ENCODE measurements at regions not wholly inside any gene's neighbourhood (a gene's known extent, or its start where the extent isn't known, plus 50 kb on each side); places are given as distances from the start of the nearest gene placed in this dataset.

DNA sequence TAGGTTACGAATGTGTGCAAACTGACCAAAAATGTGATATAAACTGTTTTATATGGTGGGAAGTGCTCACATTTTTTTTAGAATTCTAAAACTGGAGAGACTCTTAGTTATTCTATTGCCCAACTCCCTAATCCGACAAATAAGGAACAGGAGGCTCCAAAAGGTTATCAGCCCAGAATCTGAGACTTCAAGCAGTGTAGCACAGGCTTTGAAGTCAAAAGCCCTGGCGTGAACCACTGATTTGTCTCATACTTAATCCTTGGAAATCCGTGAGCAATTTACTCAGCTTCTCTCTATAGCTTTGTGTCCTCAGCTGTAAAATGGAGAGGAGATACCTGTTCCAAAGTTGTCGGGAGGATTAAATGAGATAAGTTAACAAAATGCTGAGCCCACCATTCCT lies 368.8 kb upstream of the SASH1 start:
- Mint-ChIP-seq H3K9me3 (peaks cover 0 to 2% (median 0%) of the 10 kb centered on the region in 7 donors), H3K36me3 (no peaks in the 10 kb centered on the region), H3K4me3 (no peak overlapping the region), H3K27ac (no peak overlapping the region), H3K27me3 (ENCODE audit: low read depth in 3 of 3) (no peaks in the 10 kb centered on the region), H3K4me1 (no peaks in the 10 kb centered on the region)
- no peaks in the 10 kb centered on the region for H3K9me3 ChIP-seq (replicated peaks in 1 of 2; ENCODE audit: control insufficient read depth in 1 of 2, insufficient read depth in 1 of 2, low read length in 2 of 2)
- TF ChIP-seq, protein P1, sequence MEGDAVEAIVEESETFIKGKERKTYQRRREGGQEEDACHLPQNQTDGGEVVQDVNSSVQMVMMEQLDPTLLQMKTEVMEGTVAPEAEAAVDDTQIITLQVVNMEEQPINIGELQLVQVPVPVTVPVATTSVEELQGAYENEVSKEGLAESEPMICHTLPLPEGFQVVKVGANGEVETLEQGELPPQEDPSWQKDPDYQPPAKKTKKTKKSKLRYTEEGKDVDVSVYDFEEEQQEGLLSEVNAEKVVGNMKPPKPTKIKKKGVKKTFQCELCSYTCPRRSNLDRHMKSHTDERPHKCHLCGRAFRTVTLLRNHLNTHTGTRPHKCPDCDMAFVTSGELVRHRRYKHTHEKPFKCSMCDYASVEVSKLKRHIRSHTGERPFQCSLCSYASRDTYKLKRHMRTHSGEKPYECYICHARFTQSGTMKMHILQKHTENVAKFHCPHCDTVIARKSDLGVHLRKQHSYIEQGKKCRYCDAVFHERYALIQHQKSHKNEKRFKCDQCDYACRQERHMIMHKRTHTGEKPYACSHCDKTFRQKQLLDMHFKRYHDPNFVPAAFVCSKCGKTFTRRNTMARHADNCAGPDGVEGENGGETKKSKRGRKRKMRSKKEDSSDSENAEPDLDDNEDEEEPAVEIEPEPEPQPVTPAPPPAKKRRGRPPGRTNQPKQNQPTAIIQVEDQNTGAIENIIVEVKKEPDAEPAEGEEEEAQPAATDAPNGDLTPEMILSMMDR (IDR thresholded peaks at IDR 0.05) = no peak
- intact Hi-C loops (cut with micrococcal nuclease) = no loop called here
- no peaks in the 10 kb centered on the region for H4K20me1 ChIP-seq (ENCODE audit: insufficient read depth, low read length)
- DNase-seq = no peak
- H3K27me3 ChIP-seq (ENCODE audit: control insufficient read depth in 2 of 2, insufficient read depth in 2 of 2, low read length in 2 of 2) = no peaks in the 10 kb centered on the region
- H3K27ac ChIP-seq (ENCODE audit: low read depth in 1 of 2, low read length in 2 of 2) = no peak overlapping the region
- H3K36me3 ChIP-seq (replicated peaks in 1 of 2; ENCODE audit: control insufficient read depth in 1 of 2, insufficient read depth in 2 of 2, low read length in 2 of 2) = no peaks in the 10 kb centered on the region
- no peak overlapping the region for H3K4me2 ChIP-seq (replicated peaks; ENCODE audit: extremely low read depth, low read length, poor library complexity, severe bottlenecking)
- no peak overlapping the region for H3K9ac ChIP-seq (ENCODE audit: insufficient read depth, low read length, poor library complexity, severe bottlenecking)
- no peaks in the 10 kb centered on the region for H3K79me2 ChIP-seq (ENCODE audit: insufficient read depth, low read length)
- H3K4me3 ChIP-seq (replicated peaks in 1 of 3; ENCODE audit: low read depth in 2 of 3, low read length in 3 of 3) = no peak overlapping the region
- no peaks in the 10 kb centered on the region for H3K4me1 ChIP-seq (ENCODE audit: control insufficient read depth in 1 of 2, insufficient read depth in 2 of 2, low read length in 2 of 2)
- no CpG with 5 or more reads among the region's 5 CpGs for WGBS (ENCODE audit: insufficient coverage)
- no peak overlapping the region for H2AFZ ChIP-seq (ENCODE audit: insufficient read depth, low read depth, low read length, poor library complexity, severe bottlenecking)

DNA sequence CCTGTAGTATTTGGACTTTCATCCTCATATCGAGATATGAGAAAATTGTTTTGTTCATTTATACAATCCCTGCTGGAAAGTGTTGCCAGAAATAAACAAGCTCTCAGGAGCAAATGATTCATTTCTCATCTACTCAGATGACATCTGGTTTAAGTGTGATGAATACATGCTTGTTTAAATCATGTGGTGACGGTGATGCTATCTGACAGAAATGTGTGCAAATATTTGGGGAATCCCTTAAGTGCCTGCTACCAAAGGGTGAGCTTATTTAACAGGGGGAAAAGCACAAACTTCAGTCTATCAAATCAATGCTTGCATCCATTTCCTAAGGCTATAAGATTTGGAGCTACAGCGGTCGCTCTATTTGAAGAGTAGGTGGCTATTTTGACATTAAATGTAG lies 368.3 kb upstream of the SASH1 start:
- H3K79me2 ChIP-seq (ENCODE audit: insufficient read depth, low read length) = no peaks in the 10 kb centered on the region
- Mint-ChIP-seq H3K4me3 (no peak overlapping the region), H3K27ac (no peak overlapping the region), H3K9me3 (no peaks in the 10 kb centered on the region), H3K27me3 (ENCODE audit: low read depth in 3 of 3) (no peaks in the 10 kb centered on the region), H3K4me1 (no peaks in the 10 kb centered on the region), H3K36me3 (no peaks in the 10 kb centered on the region)
- no peaks in the 10 kb centered on the region for H3K36me3 ChIP-seq (replicated peaks in 1 of 2; ENCODE audit: control insufficient read depth in 1 of 2, insufficient read depth in 2 of 2, low read length in 2 of 2)
- H3K4me3 ChIP-seq (replicated peaks in 1 of 3; ENCODE audit: low read depth in 2 of 3, low read length in 3 of 3) = no peak overlapping the region
- intact Hi-C loops (cut with micrococcal nuclease) = no loop called here
- H3K9ac ChIP-seq (ENCODE audit: insufficient read depth, low read length, poor library complexity, severe bottlenecking) = no peak overlapping the region
- TF ChIP-seq, protein P1 (IDR thresholded peaks at IDR 0.05) = no peak
- 100% methylated on average over 2 of the region's 4 CpGs for WGBS (ENCODE audit: insufficient coverage)
- no peaks in the 10 kb centered on the region for H3K9me3 ChIP-seq (replicated peaks in 1 of 2; ENCODE audit: control insufficient read depth in 1 of 2, insufficient read depth in 1 of 2, low read length in 2 of 2)
- no peaks in the 10 kb centered on the region for H4K20me1 ChIP-seq (ENCODE audit: insufficient read depth, low read length)
- H2AFZ ChIP-seq (ENCODE audit: insufficient read depth, low read depth, low read length, poor library complexity, severe bottlenecking) = no peak overlapping the region
- no peak for DNase-seq
- no peaks in the 10 kb centered on the region for H3K4me1 ChIP-seq (ENCODE audit: control insufficient read depth in 1 of 2, insufficient read depth in 2 of 2, low read length in 2 of 2)
- H3K27ac ChIP-seq (ENCODE audit: low read depth in 1 of 2, low read length in 2 of 2) = no peak overlapping the region
- no peaks in the 10 kb centered on the region for H3K27me3 ChIP-seq (ENCODE audit: control insufficient read depth in 2 of 2, insufficient read depth in 2 of 2, low read length in 2 of 2)
- no peak overlapping the region for H3K4me2 ChIP-seq (replicated peaks; ENCODE audit: extremely low read depth, low read length, poor library complexity, severe bottlenecking)
